Endothelial cell of umbilical vein (primary cell): ENCODE measurements at regions not wholly inside any gene's neighbourhood (a gene's known extent, or its start where the extent isn't known, plus 50 kb on each side); places are given as distances from the start of the nearest gene placed in this dataset.

Experiments used
- BruUV-seq: library from RNA; stranded (reverse); fragments of 400-500 nt; replicated peaks from 2 replicates; lab custom pipeline; 2021; lab: Mats Ljungman, UMichigan
- CTCF ChIA-PET: fragments of 300-600, 350-600 bp; sonication (Branson Sonifier 250); formaldehyde crosslinking; loops from one replicate; lab custom pipeline; 2021; ENCODE audit warnings: antibody characterized with exemption, inconsistent platforms; lab: Charles Lee
- POLR2A ChIA-PET: fragments of 300-600, 350-600 bp; sonication (Branson Sonifier 250); formaldehyde crosslinking; loops from one replicate; lab custom pipeline; 2021; ENCODE audit warnings: antibody characterized with exemption, inconsistent platforms; lab: Charles Lee
- DNase-seq: peaks from one replicate; pipeline ENCODE4 v3.0.0-alpha.2; 2011; ENCODE audit warnings: low read depth, low spot score
- FAIRE-seq: peaks from 2 replicates; lab custom pipeline; 2011; peaks lifted over from hg19 to GRCh38; lab: Jason Lieb, UNC
- H2AFZ ChIP-seq: 2 replicates; pipeline ENCODE4 v1.6.0; 2012; ENCODE audit warnings: low read depth, low read length, control low read depth, inconsistent platforms
- H3K27ac ChIP-seq: 2 replicates; pipeline ENCODE4 v1.5.1; 2011; ENCODE audit warnings: low read depth, mild to moderate bottlenecking, control low read depth, low read length, moderate library complexity; ENCODE audit not compliant: insufficient read depth
- H3K27me3 ChIP-seq, 2 experiments: 2 replicates each; pipeline versions ENCODE4 v1.6.0 to v1.6.1; 2011; ENCODE audit warnings: low read length in 2 of 2, mixed read lengths in 1 of 2; ENCODE audit not compliant: control insufficient read depth in 2 of 2, insufficient read depth in 2 of 2
- H3K36me3 ChIP-seq, 2 experiments: 2 replicates in 1 of 2; 3 replicates in 1 of 2; pipeline ENCODE4 v1.5.1; 2011; ENCODE audit warnings: low read length in 2 of 2, mild to moderate bottlenecking in 1 of 2, moderate library complexity in 1 of 2; ENCODE audit not compliant: control insufficient read depth in 2 of 2, insufficient read depth in 2 of 2; ENCODE audit errors: extremely low read depth in 1 of 2
- H3K4me1 ChIP-seq: 3 replicates; pipeline ENCODE4 v1.5.1; 2011; ENCODE audit warnings: mild to moderate bottlenecking, low read length; ENCODE audit not compliant: control insufficient read depth, insufficient read depth; ENCODE audit errors: extremely low read depth
- H3K4me2 ChIP-seq: 2 replicates; pipeline ENCODE4 v1.6.1; 2011; ENCODE audit warnings: low read length, control low read depth, mixed read lengths; ENCODE audit not compliant: insufficient read depth
- H3K4me3 ChIP-seq, 3 experiments: fragments of 200-600 bp in 1 of 3; sonication (generic), shearing (Covaris generic) in 1 of 3; replicated peaks in 1 of 3; 2 replicates each; pipeline ENCODE4 v1.5.1; 2011 to 2016; ENCODE audit warnings: control low read depth in 3 of 3, low read length in 3 of 3, mild to moderate bottlenecking in 2 of 3, inconsistent platforms in 1 of 3, low read depth in 1 of 3, moderate library complexity in 1 of 3; ENCODE audit not compliant: insufficient read depth in 1 of 3
- H3K79me2 ChIP-seq: 2 replicates; pipeline ENCODE4 v1.6.0; 2012; ENCODE audit warnings: low read length, inconsistent platforms; ENCODE audit not compliant: control insufficient read depth, insufficient read depth
- H3K9ac ChIP-seq: replicated peaks from 2 replicates; pipeline ENCODE3; 2011; ENCODE audit warnings: low read length, control low read depth; ENCODE audit not compliant: insufficient read depth; ENCODE audit errors: extremely low read depth
- H3K9me1 ChIP-seq: replicated peaks from 3 replicates; pipeline ENCODE4 v1.6.0; 2011; ENCODE audit warnings: mild to moderate bottlenecking, low read length; ENCODE audit not compliant: control insufficient read depth, insufficient read depth; ENCODE audit errors: extremely low read depth
- H3K9me3 ChIP-seq: replicated peaks from 2 replicates; pipeline ENCODE4 v1.5.1; 2012; ENCODE audit warnings: low read length, inconsistent platforms; ENCODE audit not compliant: control insufficient read depth, insufficient read depth
- H4K20me1 ChIP-seq: replicated peaks from 2 replicates; pipeline ENCODE3; 2011; ENCODE audit warnings: mild to moderate bottlenecking, low read length; ENCODE audit not compliant: control insufficient read depth, insufficient read depth; ENCODE audit errors: extremely low read depth
- CTCF ChIP-seq, 2 donors: IDR thresholded peaks; 1 replicate in 1 of 2; 2 replicates in 1 of 2; pipeline ENCODE4 v1.5.1; 2011; ENCODE audit warnings: low read length in 2 of 2, mild to moderate bottlenecking in 2 of 2, moderate library complexity in 2 of 2, control low read depth in 1 of 2, inconsistent platforms in 1 of 2, low read depth in 1 of 2; ENCODE audit not compliant: insufficient read depth in 1 of 2; ENCODE audit errors: extremely low read depth in 1 of 2
- EZH2 ChIP-seq: IDR thresholded peaks from 2 replicates; pipeline ENCODE4 v1.6.1; 2012; ENCODE audit warnings: borderline replicate concordance, low read depth, mild to moderate bottlenecking, moderate library complexity, low read length, inconsistent platforms; ENCODE audit not compliant: severe bottlenecking
- FOS ChIP-seq: IDR thresholded peaks from 2 replicates; pipeline ENCODE4 v1.6.1; 2011; ENCODE audit warnings: mild to moderate bottlenecking, low read length, moderate library complexity, borderline replicate concordance; ENCODE audit not compliant: insufficient read depth
- GATA2 ChIP-seq: IDR thresholded peaks from 2 replicates; pipeline ENCODE4 v1.7.0; 2011; ENCODE audit warnings: low read depth, mild to moderate bottlenecking, moderate library complexity, mixed read lengths, low read length; ENCODE audit not compliant: insufficient read length, insufficient read depth
- JUN ChIP-seq: IDR thresholded peaks from 2 replicates; pipeline ENCODE4 v1.6.1; 2011; ENCODE audit warnings: borderline replicate concordance, low read depth; ENCODE audit not compliant: insufficient read length, insufficient read depth
- MAX ChIP-seq: IDR thresholded peaks from 2 replicates; pipeline ENCODE4 v1.6.1; 2011; ENCODE audit not compliant: insufficient read depth, insufficient read length
- MYC ChIP-seq: IDR thresholded peaks from one replicate; pipeline ENCODE4 v1.6.1; 2011; ENCODE audit warnings: mild to moderate bottlenecking, low read depth, low read length
- POLR2A ChIP-seq: IDR thresholded peaks from 2 replicates; pipeline ENCODE4 v1.6.1; 2012; ENCODE audit warnings: low read depth, mild to moderate bottlenecking, control low read depth, low read length
- POLR2AphosphoS5 ChIP-seq: IDR thresholded peaks from 2 replicates; pipeline ENCODE4 v1.6.1; 2012; ENCODE audit warnings: low read depth, mild to moderate bottlenecking, control low read depth, low read length, moderate library complexity; ENCODE audit not compliant: insufficient read depth
- dilution Hi-C: fragments of 300-500 bp; cut with MboI; formaldehyde crosslinking; loops from one replicate; pipeline ENCODE4 v1.15.0; 2019; ENCODE audit warnings: low sequenced_read_pairs; ENCODE audit not compliant: extremely low pct_ligation_motif_present
- intact Hi-C: fragments of 100-400 bp; cut with micrococcal nuclease; formaldehyde crosslinking; loops from one replicate; pipeline ENCODE4 v1.10.0; 2022

DNA sequence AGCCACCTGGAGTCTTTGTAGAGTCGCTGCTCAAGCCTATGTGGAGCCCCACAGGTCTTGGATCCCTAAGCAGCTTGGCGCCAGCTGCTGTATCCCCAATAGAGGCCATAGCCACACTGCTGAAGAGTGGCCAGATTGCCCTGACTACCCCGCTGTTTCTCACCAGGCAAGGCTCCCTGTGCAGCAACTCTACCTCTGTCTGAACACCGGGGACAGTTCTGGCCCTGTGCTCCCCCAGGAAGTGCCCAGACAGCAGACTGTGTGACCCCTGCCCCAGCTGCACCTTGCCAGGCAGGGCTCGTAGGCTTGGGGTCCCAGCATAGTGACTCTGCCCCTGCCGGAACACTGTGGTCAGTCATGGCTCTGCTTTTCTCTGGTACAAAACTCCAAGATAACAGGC is 53.5 kb upstream of the GALNT13 start:
- no TSS peak for BruUV-seq
- no peak for DNase-seq
- Histone ChIP-seq H3K27me3 (no peaks in the 10 kb centered on the region), H3K4me1 (no peaks in the 10 kb centered on the region), H3K9me3 (peaks cover 11% of the 10 kb centered on the region), H4K20me1 (no peaks in the 10 kb centered on the region), H3K79me2 (no peaks in the 10 kb centered on the region), H3K4me3 (no peak overlapping the region), H3K4me2 (no peak overlapping the region), H3K9me1 (no peaks in the 10 kb centered on the region), H3K36me3 (no peaks in the 10 kb centered on the region), H3K27ac (no peak overlapping the region), H3K9ac (no peak overlapping the region), H2AFZ (no peak overlapping the region)
- FAIRE-seq: no peak
- dilution Hi-C loops (no loop called here), intact Hi-C loops (no loop called here)
- TF ChIP-seq FOS: no peak
- no peak for TF ChIP-seq POLR2A
- no peak for TF ChIP-seq MYC
- no peak for TF ChIP-seq CTCF (IDR thresholded peaks at IDR 0.05; ENCODE audit: extremely low read depth in 1 of 2, insufficient read depth in 1 of 2, low read depth in 1 of 2, low read length in 2 of 2)
- no peak for TF ChIP-seq JUN
- TF ChIP-seq POLR2AphosphoS5: no peak
- TF ChIP-seq GATA2: no peak
- no peak for TF ChIP-seq EZH2
- no peak for TF ChIP-seq MAX
- ChIA-PET CTCF (no interaction called here), POLR2A (no interaction called here)
